Stimulated activated CD4-positive, alpha-beta T cell treated with anti-CD3 and anti-CD28 coated beads, Interleukin-15, amount 100 ng/mL, for 24 hours (primary cell): ENCODE measurements at regions not wholly inside any gene's neighbourhood (a gene's known extent, or its start where the extent isn't known, plus 50 kb on each side); places are given as distances from the start of the nearest gene placed in this dataset.
"Not testable (repeated sequence)": the region's sequence is repeated elsewhere in the genome, so short reads cannot be mapped to it uniquely, and the experiment has no call there.

Experiments
- DNase-seq: peaks from one replicate; pipeline ENCODE4 v3.0.0-alpha.2; 2020

GRCh38 chr5:39946356-39947045, 521.7 kb upstream of the DAB2 start:
- DNase-seq, result no peak

DNA sequence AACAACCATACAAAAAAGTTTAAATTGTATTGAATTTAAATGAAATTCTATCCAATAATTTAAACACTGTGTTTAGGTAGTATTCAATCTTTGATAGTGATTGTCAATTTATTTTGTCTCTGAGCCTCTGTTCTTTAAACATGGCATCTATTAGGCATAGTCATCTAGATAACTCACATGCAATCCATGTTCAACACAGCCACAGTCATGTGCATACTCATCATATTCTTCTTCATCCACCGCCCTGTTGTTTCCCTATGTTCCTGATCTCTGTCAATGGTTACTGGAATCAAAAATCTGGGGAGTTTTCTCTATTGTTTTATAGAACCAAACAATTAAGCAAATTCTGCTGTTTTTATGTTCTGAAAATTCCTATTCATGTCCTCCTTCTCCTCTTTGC, 521.1 kb upstream of the DAB2 start:
- no peak for DNase-seq

- DNase-seq, result no peak
These were observed 519.0 kb upstream of the DAB2 start for GRCh38 chr5:39943811-39944210.

GRCh38 chr5:39942606-39943005, 517.8 kb upstream of the DAB2 start:
- DNase-seq, result no peak

- no peak for DNase-seq
These were observed 516.6 kb upstream of the DAB2 start for GRCh38 chr5:39941416-39941815.

DNA sequence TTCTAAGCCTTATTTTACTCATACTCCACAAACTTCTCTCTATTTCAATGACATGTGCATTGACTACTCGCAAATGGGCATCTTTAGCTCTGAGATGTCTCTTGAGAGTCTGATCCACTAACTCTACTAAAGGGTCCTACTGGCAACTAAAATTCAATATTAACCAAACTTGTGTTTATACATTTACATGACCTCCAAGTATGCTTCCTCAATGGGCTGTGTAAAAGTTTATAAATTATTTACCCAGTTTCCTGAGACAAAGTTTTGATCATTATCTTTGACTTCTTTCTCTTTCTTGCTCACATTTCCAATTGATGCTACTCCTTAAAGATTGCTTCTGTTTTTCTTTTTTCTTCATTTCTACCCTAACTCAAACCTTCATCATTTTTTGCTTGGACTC, 510.1 kb upstream of the DAB2 start:
- no peak for DNase-seq

- DNase-seq, result no peak
These were observed 508.3 kb upstream of the DAB2 start for GRCh38 chr5:39933061-39933460.

GRCh38 chr5:39928709-39929108, 503.9 kb upstream of the DAB2 start:
- no peak for DNase-seq

DNA sequence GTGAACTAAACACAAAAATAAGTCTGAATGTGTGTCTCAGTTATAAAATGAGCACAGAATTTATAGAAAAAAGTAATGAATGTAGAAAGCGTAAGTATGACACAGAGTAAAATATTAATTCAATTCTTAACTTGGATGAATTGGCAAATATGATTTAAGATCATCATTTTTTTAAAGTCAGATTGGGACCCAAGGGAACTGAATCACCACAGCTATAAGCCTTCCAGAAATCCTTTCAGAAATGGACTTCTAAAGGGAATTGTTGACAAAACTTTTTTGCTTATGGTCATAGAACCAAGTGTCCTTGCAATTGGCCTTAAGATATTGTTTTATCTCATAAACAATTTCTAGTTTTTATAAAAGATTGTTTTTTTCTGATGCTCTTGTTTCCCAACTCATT, 495.1 kb upstream of the DAB2 start:
- no peak for DNase-seq

GRCh38 chr5:39912906-39913305, 488.1 kb upstream of the DAB2 start:
- DNase-seq, result no peak

GRCh38 chr5:39907267-39907951, 482.6 kb upstream of the DAB2 start:
- not testable (repeated sequence) for DNase-seq

DNA sequence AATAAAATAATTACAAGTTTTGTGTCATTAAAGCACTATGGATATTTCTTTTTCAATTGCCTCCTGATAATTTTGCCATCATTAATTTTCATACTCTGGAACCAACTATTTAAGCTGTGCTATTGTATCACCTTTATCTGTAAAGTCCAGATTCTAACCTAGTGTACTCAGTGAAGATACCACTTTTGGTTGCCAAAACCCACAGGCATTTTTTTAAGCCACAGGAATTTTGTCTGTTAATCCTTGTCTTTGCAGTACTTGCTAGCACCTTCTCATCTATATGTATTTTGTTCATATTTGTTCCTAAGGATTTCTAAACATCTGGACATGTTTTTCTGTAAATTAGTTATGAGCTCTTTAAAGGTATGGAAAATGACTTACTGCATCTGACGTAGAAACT, 481.4 kb upstream of the DAB2 start:
- DNase-seq, result no peak

GRCh38 chr5:39905356-39905755, 480.6 kb upstream of the DAB2 start:
- DNase-seq, result no peak

DNA sequence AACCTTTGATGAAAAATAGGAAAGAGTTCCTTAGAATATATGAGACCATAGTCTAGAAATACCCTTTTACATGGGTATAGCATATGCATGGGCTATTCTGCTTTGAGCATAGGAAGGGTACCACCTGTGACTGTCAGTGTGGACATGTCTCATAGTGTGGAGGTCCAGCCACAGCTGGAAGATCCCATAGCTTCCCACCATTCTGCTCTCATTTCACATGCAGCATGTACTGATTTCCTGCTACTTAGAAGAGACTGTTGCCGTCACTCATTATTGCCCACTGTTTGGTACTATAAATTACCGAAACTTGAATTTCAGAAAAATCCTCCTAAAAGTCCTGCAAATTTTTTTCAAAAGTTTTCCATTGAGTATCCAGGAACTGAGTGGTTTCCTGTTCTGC, 477.8 kb upstream of the DAB2 start:
- DNase-seq, result no peak

DNA sequence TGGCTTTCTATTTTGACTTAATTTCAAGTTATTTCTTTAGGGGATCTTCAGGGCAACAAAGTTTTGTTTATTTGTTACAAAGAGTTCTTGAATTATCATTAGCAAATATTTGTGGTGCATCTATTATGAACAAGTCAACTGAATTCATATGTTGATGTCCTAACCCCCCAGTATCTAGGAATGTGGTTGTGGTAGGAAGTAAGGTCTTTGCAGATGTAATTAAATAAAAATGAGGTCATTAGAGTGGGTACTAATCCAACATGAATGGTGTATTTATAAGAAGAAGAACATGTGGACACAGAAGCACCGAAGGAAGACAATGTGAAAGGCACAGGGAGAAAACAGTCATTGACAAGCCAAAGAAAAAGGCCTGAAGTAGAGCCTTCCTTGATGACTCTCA, 474.0 kb upstream of the DAB2 start:
- DNase-seq, result no peak

DNA sequence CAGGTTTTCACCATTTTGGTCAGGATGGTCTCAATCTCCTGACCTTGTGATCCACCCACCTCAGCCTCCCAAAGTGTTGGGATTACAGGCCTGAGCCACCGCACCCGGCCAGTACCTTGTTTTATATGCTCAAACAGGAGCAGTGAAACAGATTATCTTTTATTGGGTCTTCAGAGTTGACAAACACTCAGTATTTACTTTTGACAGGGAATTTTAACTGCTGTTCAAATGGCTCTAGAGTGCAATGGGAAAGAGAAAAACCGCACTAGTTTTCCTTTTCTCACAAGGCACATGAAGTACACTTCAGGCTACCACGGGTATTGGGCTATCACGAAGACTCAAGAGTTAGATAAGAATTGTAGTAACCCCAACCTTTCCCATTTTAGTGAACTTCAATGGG, 471.9 kb upstream of the DAB2 start:
- DNase-seq, result no peak

GRCh38 chr5:39896104-39896503, 471.3 kb upstream of the DAB2 start:
- no peak for DNase-seq

- no peak for DNase-seq
These were observed 467.9 kb upstream of the DAB2 start for GRCh38 chr5:39892708-39893107.

- DNase-seq, result no peak
These were observed 466.6 kb upstream of the DAB2 start for GRCh38 chr5:39891376-39891775.

GRCh38 chr5:39880985-39881384, 456.2 kb upstream of the DAB2 start:
- no peak for DNase-seq

GRCh38 chr5:39877479-39877878, 452.7 kb upstream of the DAB2 start:
- no peak for DNase-seq

DNA sequence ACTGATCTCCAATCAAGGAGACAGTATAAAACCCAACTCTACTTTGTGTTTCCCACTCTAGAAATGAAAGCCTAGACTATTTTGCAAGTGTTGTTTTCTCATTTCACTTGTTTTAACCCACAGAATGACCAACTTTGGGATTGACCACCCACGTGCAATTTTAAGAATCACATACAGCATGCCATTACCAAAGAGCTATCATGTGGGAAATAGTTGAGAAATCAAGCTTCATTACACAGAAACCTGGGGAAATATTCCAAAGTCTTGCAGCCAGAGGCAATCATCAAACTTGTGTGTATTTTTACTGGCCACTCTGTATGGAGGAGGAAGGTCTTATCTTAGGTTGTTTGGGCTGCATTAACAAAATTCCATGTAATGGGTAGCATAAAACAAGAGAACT, 451.4 kb upstream of the DAB2 start:
- no peak for DNase-seq

- DNase-seq, result no peak
These were observed 445.4 kb upstream of the DAB2 start for GRCh38 chr5:39870137-39870536.

- no peak for DNase-seq
These were observed 444.6 kb upstream of the DAB2 start for GRCh38 chr5:39869396-39869795.

DNA sequence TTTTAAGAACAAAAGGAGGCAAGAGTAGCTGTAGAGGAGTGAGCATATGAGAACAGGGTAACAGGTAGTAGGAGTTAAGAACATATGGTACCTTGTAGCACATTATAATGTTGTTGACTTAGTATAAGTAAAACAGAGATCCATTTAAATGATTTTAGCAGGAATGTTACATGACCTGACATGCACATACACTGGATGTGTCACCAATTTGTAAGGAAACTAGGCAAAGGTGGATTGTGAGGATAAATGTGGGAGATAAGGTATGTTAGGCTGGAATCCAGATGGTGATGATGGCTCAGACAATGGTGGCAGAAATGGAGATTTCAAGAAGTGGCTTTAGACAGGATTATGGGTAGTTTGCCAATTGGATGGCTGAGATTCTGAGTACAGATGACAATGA, 443.1 kb upstream of the DAB2 start:
- DNase-seq, result no peak
